H9 (cell line): ENCODE measurements at regions not wholly inside any gene's neighbourhood (a gene's known extent, or its start where the extent isn't known, plus 50 kb on each side); places are given as distances from the start of the nearest gene placed in this dataset.

ENCODE experiments used
- DNase-seq: peaks from one replicate; pipeline ENCODE4 v3.0.0-alpha.2; 2017
- H2AFZ ChIP-seq: one replicate; pipeline ENCODE4 v1.6.1; 2013; ENCODE audit warnings: mild to moderate bottlenecking, low read length, control low read depth, moderate library complexity
- H2AK5ac ChIP-seq: 2 replicates; pipeline ENCODE4 v1.6.1; 2013; ENCODE audit warnings: low read length, control low read depth, mixed read lengths; ENCODE audit not compliant: insufficient read length
- H2BK120ac ChIP-seq: one replicate; pipeline ENCODE4 v1.6.1; 2013; ENCODE audit warnings: low read depth, mild to moderate bottlenecking, low read length, control low read depth, inconsistent platforms; ENCODE audit not compliant: poor library complexity, severe bottlenecking
- H2BK12ac ChIP-seq: 2 replicates; pipeline ENCODE4 v1.6.1; 2013; ENCODE audit warnings: low read length, control low read depth, mixed read lengths, low read depth; ENCODE audit not compliant: insufficient read length
- H2BK15ac ChIP-seq: 2 replicates; pipeline ENCODE4 v1.6.1; 2013; ENCODE audit warnings: low read depth, low read length, control low read depth
- H2BK20ac ChIP-seq: one replicate; pipeline ENCODE4 v1.6.1; 2013; ENCODE audit warnings: low read depth, mild to moderate bottlenecking, low read length, control low read depth, inconsistent platforms; ENCODE audit not compliant: poor library complexity, severe bottlenecking
- H2BK5ac ChIP-seq: 2 replicates; pipeline ENCODE4 v1.6.1; 2013; ENCODE audit warnings: low read length, control low read depth, mixed read lengths; ENCODE audit not compliant: insufficient read length
- H3K14ac ChIP-seq: 2 replicates; pipeline ENCODE4 v1.6.1; 2013; ENCODE audit warnings: low read length, control low read depth; ENCODE audit not compliant: insufficient read depth
- H3K18ac ChIP-seq: 2 replicates; pipeline ENCODE4 v1.6.1; 2013; ENCODE audit warnings: low read depth, mild to moderate bottlenecking, mixed read lengths, low read length, control low read depth; ENCODE audit not compliant: insufficient read length
- H3K23ac ChIP-seq: 2 replicates; pipeline ENCODE4 v1.6.1; 2013; ENCODE audit warnings: low read length, control low read depth, mixed read lengths, low read depth; ENCODE audit not compliant: insufficient read length
- H3K23me2 ChIP-seq: 2 replicates; pipeline ENCODE4 v1.6.1; 2013; ENCODE audit warnings: low read depth, mild to moderate bottlenecking, mixed read lengths, low read length, control low read depth; ENCODE audit not compliant: insufficient read length, poor library complexity, severe bottlenecking
- H3K27ac ChIP-seq: 2 replicates; pipeline ENCODE4 v1.5.1; 2013; ENCODE audit warnings: low read length, control low read depth, mixed read lengths, low read depth; ENCODE audit not compliant: insufficient read length
- H3K27me3 ChIP-seq: 2 replicates; pipeline ENCODE4 v1.6.1; 2013; ENCODE audit warnings: low read length, control low read depth, inconsistent platforms; ENCODE audit not compliant: insufficient read depth
- H3K4ac ChIP-seq: 2 replicates; pipeline ENCODE4 v1.6.1; 2013; ENCODE audit warnings: low read depth, mild to moderate bottlenecking, control low read depth, inconsistent platforms, low read length, moderate library complexity
- H3K4me1 ChIP-seq: 2 replicates; pipeline ENCODE4 v1.6.1; 2013; ENCODE audit warnings: low read length, control low read depth, inconsistent platforms; ENCODE audit not compliant: insufficient read depth
- H3K4me2 ChIP-seq: 2 replicates; pipeline ENCODE4 v1.6.1; 2013; ENCODE audit warnings: low read length, control low read depth, mixed read lengths; ENCODE audit not compliant: insufficient read length, insufficient read depth
- H3K56ac ChIP-seq: 2 replicates; pipeline ENCODE4 v1.6.1; 2013; ENCODE audit warnings: low read depth, mild to moderate bottlenecking, mixed read lengths, low read length, control low read depth; ENCODE audit not compliant: insufficient read length
- H3K79me1 ChIP-seq: 2 replicates; pipeline ENCODE4 v1.6.1; 2013; ENCODE audit warnings: low read depth, mild to moderate bottlenecking, moderate library complexity, low read length, control low read depth, inconsistent platforms; ENCODE audit not compliant: insufficient read depth, poor library complexity, severe bottlenecking
- H3K79me2 ChIP-seq: 2 replicates; pipeline ENCODE4 v1.6.1; 2013; ENCODE audit warnings: low read length, control low read depth, inconsistent platforms; ENCODE audit not compliant: insufficient read depth
- H3K9ac ChIP-seq: 2 replicates; pipeline ENCODE4 v1.6.1; 2013; ENCODE audit warnings: low read length, control low read depth, mixed read lengths; ENCODE audit not compliant: insufficient read length; ENCODE audit errors: extremely low read depth
- H3K9me3 ChIP-seq: one replicate; pipeline ENCODE4 v1.6.1; 2013; ENCODE audit warnings: low read depth, low read length, inconsistent platforms; ENCODE audit not compliant: control insufficient read depth
- H3T11ph ChIP-seq: one replicate; pipeline ENCODE4 v1.6.1; 2013; ENCODE audit warnings: mild to moderate bottlenecking, low read length, control low read depth, inconsistent platforms
- H4K20me1 ChIP-seq: one replicate; pipeline ENCODE4 v1.6.1; 2013; ENCODE audit not compliant: control insufficient read depth, insufficient read length, insufficient read depth
- H4K5ac ChIP-seq: 2 replicates; pipeline ENCODE4 v1.6.1; 2013; ENCODE audit warnings: low read depth, mild to moderate bottlenecking, mixed read lengths, low read length, control low read depth; ENCODE audit not compliant: insufficient read length
- H4K8ac ChIP-seq: replicated peaks from 2 replicates; pipeline ENCODE4 v1.6.1; 2013; ENCODE audit warnings: low read length, control low read depth, mixed read lengths, low read depth; ENCODE audit not compliant: insufficient read length
- H4K91ac ChIP-seq: 2 replicates; pipeline ENCODE4 v1.6.1; 2013; ENCODE audit warnings: low read depth, mild to moderate bottlenecking, moderate library complexity, mixed read lengths, low read length, control low read depth; ENCODE audit not compliant: insufficient read length
- H3K27ac Mint-ChIP-seq, 3 experiments: 2 replicates in 2 of 3; 3 replicates in 1 of 3; pipeline ENCODE4 v1.8.0; 2020 to 2021; ENCODE audit warnings: mixed read lengths in 3 of 3, mild to moderate bottlenecking in 1 of 3, moderate library complexity in 1 of 3
- H3K27me3 Mint-ChIP-seq: 2 replicates; pipeline ENCODE4 v1.8.0; 2021; ENCODE audit warnings: low read depth, mild to moderate bottlenecking, moderate library complexity, mixed read lengths
- H3K36me3 Mint-ChIP-seq, 3 experiments: 2 replicates in 2 of 3; 3 replicates in 1 of 3; pipeline ENCODE4 v1.8.0; 2020 to 2021; ENCODE audit warnings: low read depth in 3 of 3, mixed read lengths in 3 of 3; ENCODE audit not compliant: insufficient read depth in 1 of 3
- H3K4me1 Mint-ChIP-seq, 2 experiments: 2 replicates each; pipeline ENCODE4 v1.8.0; 2020; ENCODE audit warnings: mixed read lengths in 2 of 2
- H3K4me3 Mint-ChIP-seq, 2 experiments: 2 replicates in 1 of 2; 3 replicates in 1 of 2; pipeline ENCODE4 v1.8.0; 2020 to 2021; ENCODE audit warnings: mild to moderate bottlenecking in 2 of 2, mixed read lengths in 2 of 2, moderate library complexity in 1 of 2
- H3K9me3 Mint-ChIP-seq, 2 experiments: 2 replicates in 1 of 2; 3 replicates in 1 of 2; pipeline ENCODE4 v1.8.0; 2020; ENCODE audit warnings: mild to moderate bottlenecking in 2 of 2, mixed read lengths in 2 of 2, moderate library complexity in 1 of 2
- CTCF ChIP-seq: fragments of 200-600 bp; sonication (generic); conservative IDR thresholded peaks from 3 replicates; pipeline ENCODE4 v1.8.0; 2021; ENCODE audit warnings: antibody characterized with exemption, mild to moderate bottlenecking
- WGBS: extraction: QIAGEN DNeasy Blood & Tissue Kit; methylation state at CpG from one replicate; pipeline ENCODE4 v1.1.7; 2013; ENCODE audit warnings: missing lambda C conversion rate, low lambda C conversion rate, mixed read lengths; ENCODE audit not compliant: insufficient read length; ENCODE audit errors: extremely low coverage; 5-methylcytosine and 5-hydroxymethylcytosine counted together

- Histone ChIP-seq H3K79me1 (no peaks in the 10 kb centered on the region), H2BK12ac (no peak overlapping the region), H3K14ac (no peak overlapping the region), H3K23me2 (no peaks in the 10 kb centered on the region), H4K91ac (no peak overlapping the region), H2AFZ (no peak overlapping the region), H3K4me1 (no peaks in the 10 kb centered on the region), H3K4me2 (no peak overlapping the region), H3K56ac (no peak overlapping the region), H3K79me2 (no peaks in the 10 kb centered on the region), H2AK5ac (no peak overlapping the region), H4K5ac (no peak overlapping the region), H3K9ac (no peak overlapping the region), H3K23ac (no peak overlapping the region), H2BK120ac (no peak overlapping the region), H4K8ac (no peak overlapping the region), H3K27ac (no peak overlapping the region), H4K20me1 (no peaks in the 10 kb centered on the region), H3K4ac (no peak overlapping the region), H3T11ph (no peak overlapping the region), H2BK5ac (no peak overlapping the region), H3K9me3 (no peaks in the 10 kb centered on the region), H3K27me3 (no peaks in the 10 kb centered on the region), H2BK20ac (no peak overlapping the region), H3K18ac (no peak overlapping the region), H2BK15ac (no peak overlapping the region)
- Mint-ChIP-seq H3K4me3 (no peak overlapping the region), H3K4me1 (no peaks in the 10 kb centered on the region), H3K27me3 (no peaks in the 10 kb centered on the region), H3K9me3 (peaks cover 15 to 18% of the 10 kb centered on the region in 2 experiments), H3K27ac (no peak overlapping the region), H3K36me3 (peaks cover 0 to 6% (median 5%) of the 10 kb centered on the region in 3 experiments; a peak in 5 of 7 replicates)
- no peak for DNase-seq
- WGBS, result no CpG with 5 or more reads among the region's 1 CpG
- TF ChIP-seq CTCF, result no peak
These were observed 405.0 kb downstream of the DNAJB9 start for GRCh38 chr7:108974641-108975040.
